ENCODE measurements at regions not wholly inside any gene's neighbourhood (a gene's known extent, or its start where the extent isn't known, plus 50 kb on each side); places are given as distances from the start of the nearest gene placed in this dataset.

DNA sequence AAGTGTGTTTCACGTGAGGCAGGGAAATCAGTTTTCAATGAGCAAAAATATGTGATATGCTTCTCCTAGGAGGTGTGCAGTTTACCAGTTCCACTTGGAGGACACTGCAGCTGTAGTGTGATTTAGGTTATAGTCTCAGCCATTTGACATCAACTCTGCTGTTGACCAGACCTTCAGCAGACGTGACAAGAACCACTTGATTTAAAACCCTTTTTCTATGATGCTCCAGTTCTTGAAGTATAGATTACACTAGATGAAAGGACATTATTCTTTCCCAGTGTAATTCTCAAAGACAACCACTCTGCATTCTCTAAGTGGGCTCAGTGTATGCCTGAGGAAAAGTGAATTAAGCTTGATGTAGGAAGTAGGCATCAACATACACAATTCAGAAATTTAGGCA is 480.8 kb downstream of the TBC1D32 start:
- Histone ChIP-seq H3K4me1 (ENCODE audit: control insufficient read depth, extremely low read depth, insufficient read depth, low read length) (no peaks in the 10 kb centered on the region), H2AFZ (ENCODE audit: control insufficient read depth, low read length) (no peak overlapping the region), H3K9me3 (ENCODE audit: control insufficient read depth, low read depth, low read length) (no peaks in the 10 kb centered on the region), H3K79me2 (ENCODE audit: control insufficient read depth, insufficient read depth, low read length) (no peaks in the 10 kb centered on the region), H4K20me1 (ENCODE audit: control insufficient read depth, extremely low read depth, insufficient read depth, low read length) (no peaks in the 10 kb centered on the region), H3K27me3 (ENCODE audit: control insufficient read depth, extremely low read depth, insufficient read depth, low read length) (no peaks in the 10 kb centered on the region), H3K9me1 (ENCODE audit: control insufficient read depth, extremely low read depth, insufficient read depth, low read length) (no peaks in the 10 kb centered on the region), H3K4me3 (ENCODE audit: control insufficient read depth in 2 of 3, extremely low read depth in 1 of 3, insufficient read depth in 2 of 3, low read depth in 1 of 3, low read length in 3 of 3) (no peak overlapping the region), H3K9ac (ENCODE audit: control insufficient read depth, extremely low read depth, insufficient read depth, low read length) (no peak overlapping the region), H3K4me2 (ENCODE audit: control insufficient read depth, extremely low read depth, insufficient read depth, low read depth, low read length) (no peak overlapping the region), H3K36me3 (ENCODE audit: control insufficient read depth in 2 of 2, extremely low read depth in 1 of 2, insufficient read depth in 2 of 2, low read length in 2 of 2) (no peaks in the 10 kb centered on the region), H3K27ac (ENCODE audit: control insufficient read depth, insufficient read depth, low read length) (no peak overlapping the region)
- TF ChIP-seq EZH2 (IDR thresholded peaks at IDR 0.05; ENCODE audit: low read length): no peak
- TF ChIP-seq CTCF (optimal IDR thresholded peaks at IDR 0.05 in 1 of 3, IDR thresholded peaks at IDR 0.05 in 1 of 3, conservative IDR thresholded peaks at IDR 0.05 in 1 of 3; ENCODE audit: extremely low read depth in 1 of 3, insufficient read depth in 2 of 3, low read length in 3 of 3): no peak
- no peak for DNase-seq (ENCODE audit: low read depth, low spot score)
- no peak for FAIRE-seq
- dilution Hi-C loops (cut with MboI; ENCODE audit: extremely low pct_ligation_motif_present, low sequenced_read_pairs): no loop called here

DNA sequence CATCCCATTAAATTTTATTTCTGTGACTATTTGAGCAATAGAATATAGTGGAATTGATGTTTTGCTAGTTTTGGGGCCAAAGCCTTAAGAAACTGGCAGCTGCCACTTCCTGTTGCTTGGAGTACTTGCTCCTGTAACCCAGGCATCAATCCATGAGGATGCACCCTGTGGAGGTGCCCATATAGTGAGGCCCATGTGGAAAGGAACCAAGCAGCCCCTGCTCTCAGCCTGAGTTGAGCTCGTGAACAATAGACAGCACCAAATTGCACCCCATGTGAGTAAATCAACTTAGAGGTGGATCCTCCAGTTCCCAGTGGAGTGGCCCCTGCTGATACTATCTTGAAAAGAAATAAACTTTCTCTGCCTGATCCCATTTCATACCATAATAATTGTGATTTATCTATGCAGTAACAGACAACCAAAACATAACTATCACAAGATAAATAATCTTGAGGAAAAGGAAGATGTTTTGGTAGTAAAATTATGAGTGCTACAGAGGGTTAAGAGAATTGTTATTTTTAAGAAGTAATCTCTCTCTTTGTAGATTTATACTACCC is 481.9 kb downstream of the TBC1D32 start:
- no peak for TF ChIP-seq EZH2 (IDR thresholded peaks at IDR 0.05; ENCODE audit: low read length)
- no peak for TF ChIP-seq CTCF (optimal IDR thresholded peaks at IDR 0.05 in 1 of 3, IDR thresholded peaks at IDR 0.05 in 1 of 3, conservative IDR thresholded peaks at IDR 0.05 in 1 of 3; ENCODE audit: extremely low read depth in 1 of 3, insufficient read depth in 2 of 3, low read length in 3 of 3)
- Histone ChIP-seq H3K9ac (ENCODE audit: control insufficient read depth, extremely low read depth, insufficient read depth, low read length) (no peak overlapping the region), H3K9me1 (ENCODE audit: control insufficient read depth, extremely low read depth, insufficient read depth, low read length) (no peaks in the 10 kb centered on the region), H3K79me2 (ENCODE audit: control insufficient read depth, insufficient read depth, low read length) (no peaks in the 10 kb centered on the region), H3K4me3 (ENCODE audit: control insufficient read depth in 2 of 3, extremely low read depth in 1 of 3, insufficient read depth in 2 of 3, low read depth in 1 of 3, low read length in 3 of 3) (no peak overlapping the region), H3K27ac (ENCODE audit: control insufficient read depth, insufficient read depth, low read length) (no peak overlapping the region), H3K9me3 (ENCODE audit: control insufficient read depth, low read depth, low read length) (no peaks in the 10 kb centered on the region), H2AFZ (ENCODE audit: control insufficient read depth, low read length) (no peak overlapping the region), H3K36me3 (ENCODE audit: control insufficient read depth in 2 of 2, extremely low read depth in 1 of 2, insufficient read depth in 2 of 2, low read length in 2 of 2) (no peaks in the 10 kb centered on the region), H3K4me1 (ENCODE audit: control insufficient read depth, extremely low read depth, insufficient read depth, low read length) (no peaks in the 10 kb centered on the region), H3K4me2 (ENCODE audit: control insufficient read depth, extremely low read depth, insufficient read depth, low read depth, low read length) (no peak overlapping the region), H3K27me3 (ENCODE audit: control insufficient read depth, extremely low read depth, insufficient read depth, low read length) (no peaks in the 10 kb centered on the region), H4K20me1 (ENCODE audit: control insufficient read depth, extremely low read depth, insufficient read depth, low read length) (no peaks in the 10 kb centered on the region)
- DNase-seq (ENCODE audit: low read depth, low spot score) (no peak), FAIRE-seq (no peak)
- dilution Hi-C loops (cut with MboI; ENCODE audit: extremely low pct_ligation_motif_present, low sequenced_read_pairs): no loop called here

Measured in keratinocyte (primary cell).